CD14-positive monocyte (primary cell): ENCODE measurements at regions not wholly inside any gene's neighbourhood (a gene's known extent, or its start where the extent isn't known, plus 50 kb on each side); places are given as distances from the start of the nearest gene placed in this dataset.

Experiments
- DNase-seq, 3 donors: peaks; one replicate each; pipeline ENCODE4 v3.0.0-alpha.2; 2011 to 2022
- H2AFZ ChIP-seq: 2 replicates; pipeline ENCODE4 v1.6.0; 2012; ENCODE audit warnings: mild to moderate bottlenecking, low read depth, low read length, inconsistent platforms; ENCODE audit not compliant: insufficient read depth, poor library complexity, severe bottlenecking
- H3K27ac ChIP-seq, 2 donors: 1 replicate in 1 of 2; 2 replicates in 1 of 2; pipeline ENCODE4 v1.5.1; 2012 to 2013; ENCODE audit warnings: low read length in 2 of 2, control low read depth in 1 of 2, inconsistent platforms in 1 of 2, low read depth in 1 of 2, mild to moderate bottlenecking in 1 of 2
- H3K27me3 ChIP-seq, 2 donors: one replicate each; pipeline versions ENCODE4 v1.6.0 to v1.6.1; 2011 to 2013; ENCODE audit warnings: low read length in 2 of 2; ENCODE audit not compliant: control insufficient read depth in 2 of 2, insufficient read depth in 2 of 2
- H3K36me3 ChIP-seq, 2 donors: replicated peaks in 1 of 2; 1 replicate in 1 of 2; 2 replicates in 1 of 2; pipeline versions ENCODE4 v1.5.1 to v1.6.1; 2012 to 2013; ENCODE audit warnings: low read length in 2 of 2, control low read depth in 1 of 2, inconsistent platforms in 1 of 2, mild to moderate bottlenecking in 1 of 2; ENCODE audit not compliant: insufficient read depth in 2 of 2, control insufficient read depth in 1 of 2
- H3K4me1 ChIP-seq, 2 donors: 1 replicate in 1 of 2; 2 replicates in 1 of 2; pipeline versions ENCODE4 v1.5.1 to v1.6.1; 2012 to 2013; ENCODE audit warnings: low read length in 2 of 2, control low read depth in 1 of 2, inconsistent platforms in 1 of 2, mild to moderate bottlenecking in 1 of 2, moderate library complexity in 1 of 2; ENCODE audit not compliant: insufficient read depth in 2 of 2, control insufficient read depth in 1 of 2
- H3K4me2 ChIP-seq: replicated peaks from 2 replicates; pipeline ENCODE3; 2012; ENCODE audit warnings: low read length, moderate library complexity, mild to moderate bottlenecking; ENCODE audit not compliant: poor library complexity, severe bottlenecking; ENCODE audit errors: extremely low read depth
- H3K4me3 ChIP-seq, 3 experiments: fragments of 200-600 bp in 1 of 3; sonication (generic) in 1 of 3; replicated peaks in 1 of 3; 1 replicate in 2 of 3; 2 replicates in 1 of 3; pipeline ENCODE4 v1.5.1; 2011 to 2013; ENCODE audit warnings: low read length in 3 of 3, mild to moderate bottlenecking in 3 of 3, control low read depth in 2 of 3, low read depth in 2 of 3, inconsistent platforms in 1 of 3, moderate library complexity in 1 of 3
- H3K79me2 ChIP-seq: 2 replicates; pipeline ENCODE4 v1.6.0; 2012; ENCODE audit warnings: mild to moderate bottlenecking, control low read depth, inconsistent platforms, low read length, moderate library complexity; ENCODE audit not compliant: insufficient read depth
- H3K9ac ChIP-seq: 2 replicates; pipeline ENCODE4 v1.6.0; 2017; ENCODE audit warnings: low read length, mild to moderate bottlenecking; ENCODE audit not compliant: insufficient read depth, poor library complexity, severe bottlenecking
- H3K9me3 ChIP-seq, 2 donors: replicated peaks in 1 of 2; 1 replicate in 1 of 2; 2 replicates in 1 of 2; pipeline versions ENCODE4 v1.5.1 to v1.6.1; 2012 to 2013; ENCODE audit warnings: low read length in 2 of 2, control low read depth in 1 of 2; ENCODE audit not compliant: control insufficient read depth in 1 of 2, insufficient read depth in 1 of 2
- H4K20me1 ChIP-seq: 2 replicates; pipeline ENCODE4 v1.6.0; 2012; ENCODE audit warnings: mild to moderate bottlenecking, low read length, control low read depth, moderate library complexity; ENCODE audit not compliant: insufficient read depth
- H3K27ac Mint-ChIP-seq, 7 donors: one replicate each; pipeline ENCODE4 v1.8.0; 2020; ENCODE audit warnings: mild to moderate bottlenecking in 7 of 7, mixed read lengths in 7 of 7, moderate library complexity in 6 of 7, inconsistent platforms in 2 of 7
- H3K27me3 Mint-ChIP-seq, 3 donors: one replicate each; pipeline ENCODE4 v1.8.0; 2021 to 2022; ENCODE audit warnings: low read depth in 3 of 3, mild to moderate bottlenecking in 3 of 3, mixed read lengths in 3 of 3, moderate library complexity in 3 of 3, inconsistent platforms in 1 of 3
- H3K36me3 Mint-ChIP-seq, 2 donors: one replicate each; pipeline ENCODE4 v1.8.0; 2020; ENCODE audit warnings: mixed read lengths in 2 of 2, inconsistent platforms in 1 of 2, mild to moderate bottlenecking in 1 of 2
- H3K4me1 Mint-ChIP-seq: one replicate; pipeline ENCODE4 v1.8.0; 2020; ENCODE audit warnings: mild to moderate bottlenecking, mixed read lengths
- H3K4me3 Mint-ChIP-seq, 2 donors: one replicate each; pipeline ENCODE4 v1.8.0; 2020; ENCODE audit warnings: mild to moderate bottlenecking in 2 of 2, mixed read lengths in 2 of 2, moderate library complexity in 1 of 2
- H3K9me3 Mint-ChIP-seq, 7 donors: one replicate each; pipeline ENCODE4 v1.8.0; 2020 to 2022; ENCODE audit warnings: mixed read lengths in 7 of 7, mild to moderate bottlenecking in 6 of 7, moderate library complexity in 6 of 7, inconsistent platforms in 2 of 7
- WGBS: methylation state at CpG from one replicate; pipeline ENCODE4 v1.1.5; 2013; ENCODE audit warnings: missing lambda C conversion rate; ENCODE audit not compliant: insufficient coverage; 5-methylcytosine and 5-hydroxymethylcytosine counted together
- intact Hi-C, 2 donors: fragments of 100-400 bp; cut with micrococcal nuclease; formaldehyde crosslinking; loops; one replicate each; pipeline versions ENCODE4 v1.15.0 to v1.15.1; 2023
- TF ChIP-seq, protein P1 (sequence below): fragments of 200-600 bp; IDR thresholded peaks from one replicate; pipeline ENCODE4 v1.8.0; 2022; ENCODE audit warnings: antibody characterized with exemption, mild to moderate bottlenecking

DNA sequence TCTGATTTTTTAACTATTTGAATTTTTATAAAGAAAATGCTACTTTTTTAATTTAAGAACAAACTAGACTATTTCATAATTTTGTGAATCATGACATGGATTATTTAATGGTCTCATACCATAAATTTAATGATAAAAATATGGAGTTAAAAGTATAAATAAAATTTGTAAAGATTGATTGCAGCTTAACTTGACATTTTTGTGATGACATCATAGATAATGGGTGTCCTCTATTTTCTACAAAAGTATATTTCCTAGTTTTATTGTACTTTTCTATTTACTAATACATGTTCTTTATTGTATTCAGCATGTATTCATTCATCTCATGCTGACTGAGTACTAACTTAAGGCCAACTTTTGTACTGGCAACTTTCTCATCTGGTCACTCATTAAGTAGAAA is 1096.5 kb downstream of the NR2F1-AS1 start:
- no peaks in the 10 kb centered on the region for H3K79me2 ChIP-seq
- no peak overlapping the region for H2AFZ ChIP-seq
- no peaks in the 10 kb centered on the region for H3K36me3 ChIP-seq
- DNase-seq: no peak
- no peaks in the 10 kb centered on the region for H3K4me1 ChIP-seq
- H4K20me1 ChIP-seq: no peaks in the 10 kb centered on the region
- TF ChIP-seq, protein P1, sequence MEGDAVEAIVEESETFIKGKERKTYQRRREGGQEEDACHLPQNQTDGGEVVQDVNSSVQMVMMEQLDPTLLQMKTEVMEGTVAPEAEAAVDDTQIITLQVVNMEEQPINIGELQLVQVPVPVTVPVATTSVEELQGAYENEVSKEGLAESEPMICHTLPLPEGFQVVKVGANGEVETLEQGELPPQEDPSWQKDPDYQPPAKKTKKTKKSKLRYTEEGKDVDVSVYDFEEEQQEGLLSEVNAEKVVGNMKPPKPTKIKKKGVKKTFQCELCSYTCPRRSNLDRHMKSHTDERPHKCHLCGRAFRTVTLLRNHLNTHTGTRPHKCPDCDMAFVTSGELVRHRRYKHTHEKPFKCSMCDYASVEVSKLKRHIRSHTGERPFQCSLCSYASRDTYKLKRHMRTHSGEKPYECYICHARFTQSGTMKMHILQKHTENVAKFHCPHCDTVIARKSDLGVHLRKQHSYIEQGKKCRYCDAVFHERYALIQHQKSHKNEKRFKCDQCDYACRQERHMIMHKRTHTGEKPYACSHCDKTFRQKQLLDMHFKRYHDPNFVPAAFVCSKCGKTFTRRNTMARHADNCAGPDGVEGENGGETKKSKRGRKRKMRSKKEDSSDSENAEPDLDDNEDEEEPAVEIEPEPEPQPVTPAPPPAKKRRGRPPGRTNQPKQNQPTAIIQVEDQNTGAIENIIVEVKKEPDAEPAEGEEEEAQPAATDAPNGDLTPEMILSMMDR: no peak
- H3K36me3 Mint-ChIP-seq: no peaks in the 10 kb centered on the region
- H3K27ac Mint-ChIP-seq: no peak overlapping the region
- no peaks in the 10 kb centered on the region for H3K27me3 Mint-ChIP-seq
- H3K27ac ChIP-seq: no peak overlapping the region
- intact Hi-C loops: no loop called here
- no peaks in the 10 kb centered on the region for H3K27me3 ChIP-seq
- no peaks in the 10 kb centered on the region for H3K4me1 Mint-ChIP-seq
- no peaks in the 10 kb centered on the region for H3K9me3 ChIP-seq
- H3K9ac ChIP-seq: no peak overlapping the region
- H3K4me3 Mint-ChIP-seq: no peak overlapping the region
- no peak overlapping the region for H3K4me3 ChIP-seq
- no peaks in the 10 kb centered on the region for H3K9me3 Mint-ChIP-seq
- H3K4me2 ChIP-seq: no peak overlapping the region

DNA sequence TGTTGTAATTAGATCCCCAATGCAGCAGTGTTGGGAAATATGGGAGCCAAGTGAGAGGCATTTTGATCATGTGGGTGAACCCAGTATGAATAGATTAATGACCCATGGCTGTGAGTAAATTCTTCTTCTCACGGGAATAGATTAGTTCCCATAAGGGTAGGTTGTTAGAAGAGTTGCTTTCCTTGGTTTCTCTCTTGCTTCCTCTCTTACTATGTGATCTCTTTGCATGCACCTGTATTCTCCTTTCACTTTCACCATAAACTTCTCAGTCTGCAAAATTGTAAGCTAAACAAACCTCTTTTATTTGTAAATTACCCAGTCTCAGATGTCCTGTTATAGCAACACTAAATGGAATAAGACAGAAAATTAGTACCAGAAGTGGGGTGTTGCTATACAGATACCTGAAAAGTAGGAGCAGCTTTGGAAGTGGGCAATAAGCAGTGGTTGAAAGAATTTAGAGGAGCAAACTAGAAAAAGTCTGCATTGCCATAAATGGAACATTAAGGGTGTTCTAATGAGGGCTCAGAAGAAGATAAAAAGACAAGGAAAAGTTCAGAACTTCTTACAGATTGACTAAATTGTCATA is 1090.0 kb upstream of the ARRDC3 start:
- no peak overlapping the region for H2AFZ ChIP-seq
- H3K4me1 ChIP-seq: no peaks in the 10 kb centered on the region
- Mint-ChIP-seq H3K4me1 (no peaks in the 10 kb centered on the region), H3K36me3 (no peaks in the 10 kb centered on the region), H3K27ac (no peak overlapping the region), H3K9me3 (peaks cover 0 to 17% (median 5%) of the 10 kb centered on the region in 7 donors), H3K4me3 (no peak overlapping the region), H3K27me3 (peaks cover 0 to 2% (median 0%) of the 10 kb centered on the region in 3 donors)
- no peaks in the 10 kb centered on the region for H4K20me1 ChIP-seq
- no peak overlapping the region for H3K27ac ChIP-seq
- intact Hi-C loops: no loop called here
- H3K36me3 ChIP-seq: no peaks in the 10 kb centered on the region
- peaks cover 6 to 12% of the 10 kb centered on the region in 2 donors for H3K9me3 ChIP-seq
- H3K4me3 ChIP-seq: no peak overlapping the region
- TF ChIP-seq, protein P1: no peak
- no peak overlapping the region for H3K9ac ChIP-seq
- no peaks in the 10 kb centered on the region for H3K79me2 ChIP-seq
- no peak overlapping the region for H3K4me2 ChIP-seq
- DNase-seq: no peak
- WGBS: no CpG with 5 or more reads among the region's 1 CpG
- no peaks in the 10 kb centered on the region for H3K27me3 ChIP-seq
